ENCODE measurements at regions not wholly inside any gene's neighbourhood (a gene's known extent, or its start where the extent isn't known, plus 50 kb on each side); places are given as distances from the start of the nearest gene placed in this dataset.

DNA sequence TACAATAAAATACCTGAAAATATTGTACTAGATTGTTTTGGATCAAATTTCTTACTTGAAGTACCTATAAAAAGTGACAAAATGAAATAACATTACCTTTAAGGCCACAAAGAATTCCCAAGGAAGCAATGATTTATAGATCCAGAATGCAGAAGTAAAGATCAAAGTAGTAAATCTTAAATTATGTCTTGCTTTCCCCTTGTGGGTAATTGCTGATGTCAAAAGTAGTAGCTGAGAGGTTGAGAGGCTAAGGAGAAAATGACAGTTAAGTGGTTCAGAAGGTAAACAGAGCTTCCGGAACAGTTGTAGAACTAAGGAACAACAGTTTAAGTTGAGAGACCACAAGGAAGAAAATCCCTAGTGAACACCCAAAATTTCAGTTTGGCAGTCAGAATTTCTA is 358.3 kb downstream of the GABRG1 start:
- no peak for TF ChIP-seq CTCF (IDR thresholded peaks at IDR 0.05)
- no peak for TF ChIP-seq POLR2A (IDR thresholded peaks at IDR 0.05)
